Activated CD8-positive, alpha-beta memory T cell treated with anti-CD3 and anti-CD28 coated beads, Interleukin-2, amount 50 U/mL, for 24 hours (primary cell): ENCODE measurements at regions not wholly inside any gene's neighbourhood (a gene's known extent, or its start where the extent isn't known, plus 50 kb on each side); places are given as distances from the start of the nearest gene placed in this dataset.
"Not testable (repeated sequence)": the region's sequence is repeated elsewhere in the genome, so short reads cannot be mapped to it uniquely, and the experiment has no call there.

ENCODE experiments used
- DNase-seq: peaks from one replicate; pipeline ENCODE4 v3.0.0-alpha.2; 2020; ENCODE audit errors: extremely low read depth

GRCh38 chr3:103786296-103786695, 1351.5 kb downstream of the ZPLD1 start:
- no peak for DNase-seq

- DNase-seq: no peak
These were observed 1352.5 kb downstream of the ZPLD1 start for GRCh38 chr3:103787164-103787871.

- DNase-seq: no peak
These were observed 1353.1 kb downstream of the ZPLD1 start for GRCh38 chr3:103787879-103788278.

- DNase-seq: no peak
These were observed 1357.1 kb downstream of the ZPLD1 start for GRCh38 chr3:103791786-103792515.

- DNase-seq: no peak
These were observed 1359.8 kb downstream of the ZPLD1 start for GRCh38 chr3:103794656-103795055.

GRCh38 chr3:103796068-103796467, 1361.3 kb downstream of the ZPLD1 start:
- no peak for DNase-seq

GRCh38 chr3:103803787-103804186, 1369.0 kb downstream of the ZPLD1 start:
- DNase-seq: no peak

GRCh38 chr3:103810167-103810566, 1375.4 kb downstream of the ZPLD1 start:
- no peak for DNase-seq

- DNase-seq: no peak
These were observed 1379.1 kb downstream of the ZPLD1 start for GRCh38 chr3:103813955-103814354.

GRCh38 chr3:103818398-103818797, 1383.6 kb downstream of the ZPLD1 start:
- no peak for DNase-seq

GRCh38 chr3:103818800-103819199, 1384.0 kb downstream of the ZPLD1 start:
- no peak for DNase-seq

- no peak for DNase-seq
These were observed 1390.8 kb downstream of the ZPLD1 start for GRCh38 chr3:103825586-103825985.

GRCh38 chr3:103829723-103830326, 1395.0 kb downstream of the ZPLD1 start:
- no peak for DNase-seq

GRCh38 chr3:103847081-103848062, 1412.6 kb downstream of the ZPLD1 start:
- no peak for DNase-seq

- no peak for DNase-seq
These were observed 1417.0 kb downstream of the ZPLD1 start for GRCh38 chr3:103851793-103852192.

GRCh38 chr3:103862415-103862814, 1427.6 kb downstream of the ZPLD1 start:
- no peak for DNase-seq

- no peak for DNase-seq
These were observed 1428.6 kb downstream of the ZPLD1 start for GRCh38 chr3:103863381-103863780.

- DNase-seq: no peak
These were observed 1431.3 kb downstream of the ZPLD1 start for GRCh38 chr3:103866113-103866512.

- DNase-seq: no peak
These were observed 1438.2 kb downstream of the ZPLD1 start for GRCh38 chr3:103873021-103873420.

- no peak for DNase-seq
These were observed 1439.2 kb downstream of the ZPLD1 start for GRCh38 chr3:103873897-103874545.

- not testable (repeated sequence) for DNase-seq
These were observed 1447.0 kb downstream of the ZPLD1 start for GRCh38 chr3:103881809-103882208.
